Vagina (tissue), 2 donors: ENCODE measurements at regions not wholly inside any gene's neighbourhood (a gene's known extent, or its start where the extent isn't known, plus 50 kb on each side); places are given as distances from the start of the nearest gene placed in this dataset.
"Not testable (repeated sequence)": the region's sequence is repeated elsewhere in the genome, so short reads cannot be mapped to it uniquely, and the experiment has no call there.

Source experiments
- CTCF ChIP-seq, 3 experiments: fragments of 450-650 bp in 2 of 3; fragments of 200-600 bp in 1 of 3; sonication (generic) in 1 of 3; IDR thresholded peaks; one replicate each; pipeline ENCODE4 v1.5.1; 2017 to 2019; ENCODE audit warnings: antibody characterized with exemption in 3 of 3, mild to moderate bottlenecking in 2 of 3, moderate library complexity in 2 of 3
- POLR2A ChIP-seq, 2 donors: fragments of 450-650 bp; IDR thresholded peaks; one replicate each; pipeline ENCODE4 v1.6.1; 2017; ENCODE audit warnings: antibody characterized with exemption in 2 of 2, mild to moderate bottlenecking in 2 of 2, moderate library complexity in 2 of 2
- POLR2AphosphoS5 ChIP-seq, 2 donors: sonication (generic); formaldehyde crosslinking; IDR thresholded peaks; one replicate each; pipeline ENCODE4 v1.9.0; 2017; ENCODE audit warnings: antibody characterized with exemption in 2 of 2, mild to moderate bottlenecking in 2 of 2, low read depth in 1 of 2; ENCODE audit not compliant: insufficient read depth in 1 of 2

GRCh38 chr9:65395121-65395520 lies 110.1 kb upstream of the FOXD4L5 start:
- TF ChIP-seq CTCF (IDR thresholded peaks at IDR 0.05); POLR2AphosphoS5 (IDR thresholded peaks at IDR 0.05; ENCODE audit: insufficient read depth in 1 of 2, low read depth in 1 of 2); POLR2A (IDR thresholded peaks at IDR 0.05): not testable (repeated sequence)
